ENCODE measurements at regions not wholly inside any gene's neighbourhood (a gene's known extent, or its start where the extent isn't known, plus 50 kb on each side); places are given as distances from the start of the nearest gene placed in this dataset.

GRCh38 chr3:88542916-88543315, 393.2 kb downstream of the C3orf38 start (continued):
- TF ChIP-seq FOXJ3 (CRISPR knock-in tag; IDR thresholded peaks at IDR 0.05) (no peak), TCF12 (IDR thresholded peaks at IDR 0.05) (no peak), YY1 (IDR thresholded peaks at IDR 0.05; ENCODE audit: low read depth) (no peak), MXI1 (IDR thresholded peaks at IDR 0.05; ENCODE audit: low read depth, low read length) (no peak), TAF1 (IDR thresholded peaks at IDR 0.05; ENCODE audit: borderline replicate concordance, low read depth, low read length) (no peak), GABPA (IDR thresholded peaks at IDR 0.05; ENCODE audit: low read depth) (no peak), USF1 (IDR thresholded peaks at IDR 0.05; ENCODE audit: borderline replicate concordance, low read depth) (no peak), FOXM1 (IDR thresholded peaks at IDR 0.05; ENCODE audit: low read depth) (no peak), MEF2A (IDR thresholded peaks at IDR 0.05; ENCODE audit: borderline replicate concordance, low read depth) (no peak), PBX3 (IDR thresholded peaks at IDR 0.05) (no peak), IRF3 (IDR thresholded peaks at IDR 0.05; ENCODE audit: low read depth, low read length) (no peak), GATA2 (CRISPR knock-in tag; IDR thresholded peaks at IDR 0.05) (no peak)

GRCh38 chr3:88572450-88572849, 422.7 kb downstream of the C3orf38 start:
- under 1% methylated on average over 3 of the region's 3 CpGs for WGBS (ENCODE audit: low lambda C conversion rate)
- ChIA-PET POLR2A (no interaction called here), CTCF (no interaction called here)
- TF ChIP-seq TAF1 (IDR thresholded peaks at IDR 0.05; ENCODE audit: borderline replicate concordance, low read depth, low read length), result no peak
- Histone ChIP-seq H3K27me3 (ENCODE audit: insufficient read depth) (no peaks in the 10 kb centered on the region), H3K9me2 (no peaks in the 10 kb centered on the region), H2AFZ (ENCODE audit: low read depth) (no peak overlapping the region), H3K79me2 (ENCODE audit: insufficient read depth) (no peaks in the 10 kb centered on the region), H3K4me3 (ENCODE audit: low read depth in 2 of 2, low read length in 1 of 2) (no peak overlapping the region), H3F3A (replicated peaks; ENCODE audit: insufficient read depth) (no peaks in the 10 kb centered on the region), H4K20me1 (ENCODE audit: insufficient read depth) (no peaks in the 10 kb centered on the region), H3K9me3 (no peaks in the 10 kb centered on the region; the same call in 1 of the 2 replicates), H3K4me2 (no peak overlapping the region), H3K9ac (no peak overlapping the region), H3K27ac (ENCODE audit: low read depth in 2 of 2, low read length in 1 of 2) (no peak overlapping the region), H3K36me3 (replicated peaks in 1 of 2; ENCODE audit: control insufficient read depth in 1 of 2, insufficient read depth in 2 of 2, low read length in 1 of 2) (no peaks in the 10 kb centered on the region), H3K4me1 (ENCODE audit: control insufficient read depth in 1 of 2, insufficient read depth in 2 of 2, low read depth in 1 of 2, low read length in 1 of 2) (no peaks in the 10 kb centered on the region)
- no peak for DNase-seq

- DNase-seq, result no peak
- no peaks in the 10 kb centered on the region for H3K9me2 ChIP-seq
- H3K79me2 ChIP-seq (ENCODE audit: insufficient read depth), result no peaks in the 10 kb centered on the region
- 3% methylated on average over 4 of the region's 4 CpGs for WGBS (ENCODE audit: low lambda C conversion rate)
- no peaks in the 10 kb centered on the region for H3F3A ChIP-seq (replicated peaks; ENCODE audit: insufficient read depth)
- POLR2A ChIA-PET, result no interaction called here
- CTCF ChIA-PET, result no interaction called here
- no peaks in the 10 kb centered on the region for H3K4me1 ChIP-seq (ENCODE audit: control insufficient read depth in 1 of 2, insufficient read depth in 2 of 2, low read depth in 1 of 2, low read length in 1 of 2)
- no peaks in the 10 kb centered on the region for H3K27me3 ChIP-seq (ENCODE audit: insufficient read depth)
- no peaks in the 10 kb centered on the region; the same call in 1 of the 2 replicates for H3K9me3 ChIP-seq
- no peak overlapping the region for H2AFZ ChIP-seq (ENCODE audit: low read depth)
- no peak overlapping the region for H3K27ac ChIP-seq (ENCODE audit: low read depth in 2 of 2, low read length in 1 of 2)
- no peak overlapping the region for H3K4me2 ChIP-seq
- no peak overlapping the region for H3K4me3 ChIP-seq (ENCODE audit: low read depth in 2 of 2, low read length in 1 of 2)
- TF ChIP-seq FOXM1 (IDR thresholded peaks at IDR 0.05; ENCODE audit: low read depth), result no peak
- no peak for TF ChIP-seq FOSL2 (IDR thresholded peaks at IDR 0.05; ENCODE audit: borderline replicate concordance, low read depth)
- H3K9ac ChIP-seq, result no peak overlapping the region
- H4K20me1 ChIP-seq (ENCODE audit: insufficient read depth), result no peaks in the 10 kb centered on the region
- H3K36me3 ChIP-seq (replicated peaks in 1 of 2; ENCODE audit: control insufficient read depth in 1 of 2, insufficient read depth in 2 of 2, low read length in 1 of 2), result no peaks in the 10 kb centered on the region
These were observed 423.7 kb downstream of the C3orf38 start for GRCh38 chr3:88573472-88573871.
